Lower leg skin (tissue), 3 donors: ENCODE measurements at regions not wholly inside any gene's neighbourhood (a gene's known extent, or its start where the extent isn't known, plus 50 kb on each side); places are given as distances from the start of the nearest gene placed in this dataset.

Experiments used
- CTCF ChIP-seq, 3 donors: fragments of 450-650 bp; IDR thresholded peaks; one replicate each; pipeline ENCODE4 v1.5.1; 2016; ENCODE audit warnings: antibody characterized with exemption in 3 of 3, mild to moderate bottlenecking in 3 of 3, moderate library complexity in 2 of 3
- POLR2A ChIP-seq, 2 donors: fragments of 450-650 bp; IDR thresholded peaks; one replicate each; pipeline ENCODE4 v1.6.1; 2016 to 2017; ENCODE audit warnings: antibody characterized with exemption in 2 of 2, mild to moderate bottlenecking in 1 of 2, moderate library complexity in 1 of 2

- TF ChIP-seq CTCF (IDR thresholded peaks at IDR 0.05): no peak
- TF ChIP-seq POLR2A (IDR thresholded peaks at IDR 0.05): no peak
Observed at GRCh38 chr7:120207037-120207436, 65.9 kb upstream of the KCND2 start.
